CD4-positive, alpha-beta T cell treated with Interleukin-2 at 100 ng/mL for 4 hours (primary cell): ENCODE measurements at regions not wholly inside any gene's neighbourhood (a gene's known extent, or its start where the extent isn't known, plus 50 kb on each side); places are given as distances from the start of the nearest gene placed in this dataset.
"Not testable (repeated sequence)": the region's sequence is repeated elsewhere in the genome, so short reads cannot be mapped to it uniquely, and the experiment has no call there.

Experiments used
- DNase-seq: peaks from one replicate; pipeline ENCODE4 v3.0.0-alpha.2; 2020; ENCODE audit warnings: low spot score

DNA sequence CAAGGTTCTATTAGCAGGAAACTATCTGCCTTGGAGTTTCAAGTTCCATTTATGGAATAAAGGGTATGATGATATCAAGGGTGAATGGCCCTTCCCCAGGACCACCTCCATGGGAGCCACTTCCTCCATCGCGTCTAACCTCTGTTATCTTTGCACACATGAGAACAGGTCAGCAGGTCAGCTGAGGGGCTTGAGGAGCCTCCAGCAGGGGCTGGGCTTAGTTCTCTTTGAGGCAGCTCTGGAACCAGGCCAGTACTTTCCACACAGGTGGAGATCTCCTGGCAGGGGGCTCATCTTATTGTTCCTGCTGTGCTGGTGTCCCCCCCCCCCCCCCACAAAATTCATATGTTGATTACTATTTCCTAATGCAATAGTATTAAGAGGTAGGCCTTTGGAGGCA is 472.2 kb upstream of the ZMIZ1 start:
- no peak for DNase-seq

DNA sequence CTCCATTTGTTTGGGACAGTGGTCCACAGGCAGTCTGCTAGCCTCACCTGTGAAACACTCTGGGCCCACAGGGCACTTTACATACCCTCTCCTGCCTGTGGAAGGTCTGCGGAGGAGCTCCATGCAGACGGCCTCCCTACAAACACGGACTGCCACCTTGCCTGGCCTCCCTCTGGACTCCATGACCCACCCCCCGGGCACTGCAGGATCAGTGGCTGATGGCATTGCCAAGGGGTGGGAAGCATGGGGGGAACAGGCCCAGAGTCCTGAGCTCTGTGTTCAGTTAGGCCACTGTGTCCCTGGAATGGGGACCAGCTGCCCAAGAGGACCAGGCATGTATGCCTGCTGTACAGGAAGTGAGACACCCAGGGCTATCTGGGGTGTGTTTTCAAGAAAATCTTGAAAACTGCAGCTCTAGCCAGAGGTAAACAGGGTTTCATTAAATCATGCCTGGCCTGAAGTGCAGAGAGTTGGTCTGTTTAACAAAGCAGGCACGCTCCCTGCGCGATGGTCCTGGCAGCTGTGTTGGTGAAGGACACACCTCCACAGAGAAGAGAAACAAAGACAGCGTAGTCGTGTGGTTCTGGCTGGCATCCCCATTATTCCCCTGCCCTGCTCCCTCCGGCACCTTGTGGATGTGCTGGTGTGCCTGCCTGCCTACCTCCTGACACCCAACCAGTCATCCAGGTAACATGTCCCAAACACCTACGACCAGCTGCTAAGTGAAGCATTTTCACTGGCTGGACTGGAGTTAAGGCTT is 470.8 kb upstream of the ZMIZ1 start:
- no peak for DNase-seq

DNA sequence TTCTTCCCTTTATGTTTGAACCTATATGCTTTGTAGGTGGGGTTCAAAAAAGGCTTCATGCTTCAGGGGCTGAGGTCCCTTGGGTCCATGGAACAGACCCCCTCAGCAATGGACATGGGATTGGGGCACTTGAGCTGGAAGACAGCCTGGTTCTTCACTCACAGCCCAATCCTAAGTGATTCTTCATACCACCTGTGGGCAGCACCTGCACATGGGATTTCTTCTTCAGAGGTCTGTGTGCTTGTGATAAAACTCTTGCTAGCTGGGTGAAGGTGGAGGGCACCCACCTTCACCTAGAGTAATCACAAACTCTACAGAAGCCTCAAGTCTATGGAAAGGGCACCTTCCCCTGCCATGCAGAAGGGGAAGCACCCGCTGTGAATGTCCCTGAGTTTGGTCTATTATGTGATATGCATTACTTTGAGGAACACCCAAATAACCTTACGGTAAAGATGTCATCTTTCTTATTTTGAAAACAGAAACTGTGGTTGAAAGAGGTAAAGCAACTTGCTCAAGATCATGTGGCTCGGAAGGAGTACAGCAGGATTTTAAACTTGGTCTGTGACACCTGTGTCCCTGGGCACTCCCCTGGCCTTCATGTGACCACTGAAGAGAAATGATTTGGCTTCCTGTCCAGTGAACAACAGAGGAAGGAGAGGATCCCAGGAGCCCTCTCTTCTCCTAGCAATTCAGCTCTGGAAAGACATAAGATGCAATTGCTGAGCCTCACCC is 469.5 kb upstream of the ZMIZ1 start:
- no peak for DNase-seq

DNA sequence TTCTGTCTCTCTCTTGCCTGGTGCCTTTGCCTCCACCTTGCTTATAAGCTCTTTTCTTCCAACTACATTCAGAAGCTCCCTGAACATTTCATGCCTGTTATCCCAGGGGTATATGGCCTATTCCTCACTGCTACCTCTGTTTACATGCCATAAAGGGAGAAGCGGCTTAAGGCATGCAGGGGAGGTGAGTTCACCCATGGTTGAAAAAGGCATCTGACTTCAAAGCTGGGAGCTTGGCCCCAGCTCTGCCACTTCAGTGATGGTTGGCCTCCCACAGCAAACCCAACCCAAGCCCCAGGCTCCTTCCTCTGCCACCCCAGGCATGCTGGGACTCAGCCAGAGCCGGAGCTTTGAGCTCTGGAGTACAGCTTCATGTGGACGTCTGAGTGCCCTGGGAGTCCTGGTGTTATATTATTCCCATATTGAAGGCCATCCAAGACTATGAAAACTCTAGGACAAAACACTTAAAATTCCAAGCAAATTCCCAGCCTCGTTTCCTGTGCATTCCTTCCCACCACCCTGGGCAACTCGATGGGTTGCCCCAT is 468.6 kb upstream of the ZMIZ1 start:
- no peak for DNase-seq

DNA sequence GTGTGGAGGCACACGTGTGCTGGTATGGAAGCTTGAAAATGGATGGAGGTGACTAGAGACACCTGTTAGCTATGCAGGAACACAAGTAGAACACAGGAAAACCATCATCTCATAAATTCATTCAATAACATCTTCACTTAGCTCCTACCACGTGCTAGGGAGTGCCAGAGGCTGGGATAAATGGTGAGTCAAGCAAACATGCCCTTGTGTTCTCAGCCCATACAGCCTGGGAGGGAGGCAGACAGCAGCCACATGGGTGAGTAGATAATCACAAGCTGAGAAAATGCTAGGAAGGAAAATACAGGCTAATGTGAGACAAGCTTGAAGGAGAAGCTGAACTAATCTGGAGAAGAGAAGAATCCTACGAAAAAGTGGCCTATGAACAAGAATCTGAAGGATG is 468.0 kb upstream of the ZMIZ1 start:
- no peak for DNase-seq

DNA sequence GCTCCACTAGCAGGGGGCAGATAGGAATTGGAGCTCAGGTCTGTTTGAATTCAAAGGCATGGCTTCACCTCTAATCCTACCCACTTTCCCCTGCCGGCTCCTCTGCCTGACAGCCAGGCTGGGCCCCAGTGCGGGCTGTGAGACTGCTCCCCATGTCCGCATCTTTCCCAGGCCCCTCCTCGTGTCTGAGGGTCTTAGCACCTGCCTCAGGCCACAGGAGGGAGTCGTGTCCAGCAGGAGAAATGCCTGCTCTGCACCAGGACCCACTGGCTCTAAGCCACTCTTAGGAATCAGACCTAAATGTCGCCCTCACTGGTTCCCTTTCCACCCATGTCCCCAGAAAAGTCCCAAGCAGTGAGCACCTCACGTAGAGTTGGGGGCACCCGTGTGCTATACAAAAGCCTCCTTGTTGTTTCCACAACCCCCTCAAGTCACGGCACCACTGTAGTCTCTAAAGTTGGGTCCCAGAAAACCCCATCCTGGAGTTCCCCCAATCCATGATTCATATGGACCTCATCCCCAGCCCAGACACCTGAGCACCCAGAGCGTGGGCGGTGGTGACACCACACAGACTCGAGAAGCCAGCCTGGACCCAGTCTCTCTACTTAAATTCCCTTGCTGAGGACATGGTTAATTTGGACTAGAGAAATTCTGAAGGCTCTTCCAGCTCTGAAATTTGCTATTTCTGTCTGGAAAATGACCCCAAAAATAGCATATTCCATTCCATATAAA is 466.4 kb upstream of the ZMIZ1 start:
- DNase-seq, result no peak

DNA sequence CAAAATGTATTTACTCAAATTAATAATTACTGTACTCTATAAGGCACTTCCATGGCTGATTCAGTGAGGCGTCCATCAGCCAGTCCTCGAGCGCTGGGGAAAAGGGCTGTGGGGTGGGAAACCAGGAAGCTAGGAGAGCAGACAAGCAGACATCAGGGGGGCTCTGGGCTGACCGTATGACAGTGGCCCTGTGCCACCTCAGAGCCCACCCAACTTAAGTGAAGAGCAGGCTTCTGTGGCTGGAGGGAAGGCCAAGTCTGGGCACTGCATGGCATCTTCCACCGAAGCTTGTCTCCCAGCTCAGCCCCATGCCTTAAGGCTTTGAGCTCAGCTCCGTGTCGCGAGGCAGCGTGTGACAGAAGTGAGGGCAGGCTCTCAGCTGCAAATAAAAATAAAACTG is 464.5 kb upstream of the ZMIZ1 start:
- no peak for DNase-seq

DNA sequence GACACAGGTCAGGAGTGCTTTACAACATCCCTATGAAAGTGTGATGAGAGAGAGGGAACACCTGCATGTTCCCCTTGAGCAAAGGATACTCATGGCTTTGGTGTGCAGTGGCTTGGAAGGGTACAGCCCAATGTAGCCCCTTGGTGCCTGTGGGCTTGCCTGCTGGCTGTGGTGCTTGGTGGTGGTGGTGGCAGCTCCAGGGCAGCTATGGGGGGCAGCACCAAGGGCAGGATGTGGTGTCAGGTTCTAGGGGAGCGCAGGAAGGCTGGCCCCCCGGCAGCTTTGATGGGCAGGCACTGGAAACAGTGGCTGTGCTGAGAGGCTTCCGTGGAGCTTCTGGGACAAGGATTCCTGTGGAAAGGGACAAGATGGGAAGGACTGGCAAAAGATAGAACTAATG is 464.0 kb upstream of the ZMIZ1 start:
- no peak for DNase-seq

DNA sequence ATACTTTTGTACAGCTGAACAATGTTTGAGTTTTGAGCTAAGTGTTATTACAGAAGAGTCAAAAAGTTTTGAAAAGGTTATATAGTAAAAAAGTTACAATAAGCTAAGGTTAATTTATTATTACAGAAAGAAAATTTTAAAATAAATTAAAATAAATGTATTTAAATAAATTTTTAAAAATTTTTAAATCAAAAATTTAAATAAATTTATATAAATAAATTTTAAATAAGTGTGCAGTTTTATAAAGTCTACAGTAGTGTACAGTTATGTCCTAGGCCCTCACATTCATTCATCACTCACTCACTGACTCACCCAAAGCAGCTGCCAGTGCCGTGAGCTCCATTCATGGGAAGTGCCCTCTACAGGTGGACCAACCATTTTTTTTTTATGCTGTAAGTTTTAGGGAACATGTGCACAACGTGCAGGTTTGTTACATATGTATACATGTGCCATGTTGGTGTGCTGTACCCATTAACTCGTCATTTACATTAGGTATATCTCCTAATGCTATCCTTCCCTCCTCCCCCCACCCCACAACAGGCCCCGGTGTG is 462.9 kb upstream of the ZMIZ1 start:
- no peak for DNase-seq

DNA sequence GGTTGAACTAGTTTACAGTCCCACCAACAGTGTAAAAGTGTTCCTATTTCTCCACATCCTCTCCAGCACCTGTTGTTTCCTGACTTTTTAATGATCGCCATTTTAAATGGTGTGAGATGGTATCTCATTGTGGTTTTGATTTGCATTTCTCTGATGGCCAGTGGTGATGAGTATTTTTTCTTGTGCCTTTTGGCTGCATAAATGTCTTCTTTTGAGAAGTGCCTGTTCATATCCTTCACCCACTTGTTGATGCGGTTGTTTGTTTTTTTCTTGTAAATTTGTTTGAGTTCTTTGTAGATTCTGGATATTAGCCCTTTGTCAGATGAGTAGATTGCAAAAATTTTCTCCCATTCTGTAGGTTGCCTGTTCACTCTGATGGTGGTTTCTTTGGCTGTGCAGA is 462.0 kb upstream of the ZMIZ1 start:
- not testable (repeated sequence) for DNase-seq

DNA sequence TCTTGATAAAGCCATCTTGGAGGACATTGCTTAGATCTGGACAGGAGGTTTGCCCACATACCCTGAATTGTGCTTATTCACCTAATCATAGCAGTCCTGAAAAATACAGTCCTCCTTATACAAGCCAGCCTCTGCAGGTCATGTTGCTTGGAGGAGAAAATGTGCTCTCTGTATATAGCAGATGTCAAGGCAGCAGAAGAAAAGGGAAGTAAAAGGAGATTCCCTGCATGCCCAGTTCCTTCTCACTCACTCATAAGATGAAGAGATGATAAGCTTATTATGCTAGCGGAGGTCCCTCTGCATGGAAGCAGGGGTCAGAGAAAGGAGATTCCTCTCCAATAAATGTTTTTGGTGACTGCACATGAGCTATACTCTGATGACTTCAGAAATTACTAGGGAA is 458.8 kb upstream of the ZMIZ1 start:
- no peak for DNase-seq

DNA sequence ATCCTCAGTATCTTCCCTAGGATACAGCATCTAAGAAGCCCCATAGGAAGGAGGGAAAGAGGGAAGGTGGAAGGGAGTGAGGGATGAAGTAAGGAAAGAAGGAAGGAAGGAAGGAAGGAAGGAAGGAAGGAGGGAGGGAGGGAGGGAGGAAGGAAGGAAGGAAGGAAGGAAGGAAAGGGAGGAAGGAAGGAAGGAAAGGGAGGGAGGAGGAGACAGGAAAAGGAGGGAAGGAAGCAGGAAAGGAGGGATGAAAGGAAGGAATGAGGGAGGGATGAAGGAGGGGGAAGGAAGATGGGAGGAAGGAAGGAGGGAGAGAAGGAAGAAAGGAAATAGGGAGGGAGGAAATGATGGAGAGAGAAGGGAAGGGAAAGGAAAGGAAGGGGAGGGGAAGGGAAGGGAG is 455.6 kb upstream of the ZMIZ1 start:
- no peak for DNase-seq

DNA sequence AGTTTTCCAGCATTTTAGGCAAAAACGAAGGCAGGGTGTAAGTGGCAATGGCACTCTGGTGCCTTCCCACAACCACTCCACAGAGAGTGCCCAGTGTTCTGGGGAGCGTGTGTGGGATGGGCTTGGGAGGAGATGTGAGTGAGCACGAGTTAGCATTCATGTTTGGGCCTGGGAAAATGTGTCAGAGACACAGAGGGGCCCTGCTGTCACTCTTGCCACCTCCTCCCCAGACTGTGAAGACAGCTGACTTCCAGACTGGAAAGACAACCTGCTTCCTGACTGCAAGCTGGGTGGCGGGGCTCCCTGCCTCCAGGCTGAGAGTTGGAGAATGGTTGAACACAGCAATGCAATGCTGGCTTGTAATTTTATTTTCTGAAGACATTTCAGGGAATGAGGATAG is 454.5 kb upstream of the ZMIZ1 start:
- DNase-seq, result no peak

DNA sequence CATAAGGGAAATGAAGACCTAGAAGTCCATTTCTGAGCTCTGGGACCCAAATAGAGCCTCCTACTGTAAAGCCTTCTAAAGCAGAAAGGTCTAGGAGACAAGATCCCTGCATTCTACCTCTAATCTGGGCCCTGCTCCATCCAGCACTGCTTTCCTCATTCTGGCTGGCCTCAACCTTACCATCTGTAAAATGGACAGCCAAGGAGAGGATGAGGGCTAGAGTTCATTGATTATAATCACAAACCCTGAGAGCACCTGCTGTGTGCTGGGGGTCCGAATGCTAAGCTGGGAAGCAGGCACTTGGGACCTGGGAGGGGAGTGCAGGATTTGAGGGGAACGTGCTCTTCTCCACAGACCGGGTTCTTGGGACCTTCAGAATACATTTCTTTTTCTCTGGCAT is 454.0 kb upstream of the ZMIZ1 start:
- DNase-seq, result no peak

DNA sequence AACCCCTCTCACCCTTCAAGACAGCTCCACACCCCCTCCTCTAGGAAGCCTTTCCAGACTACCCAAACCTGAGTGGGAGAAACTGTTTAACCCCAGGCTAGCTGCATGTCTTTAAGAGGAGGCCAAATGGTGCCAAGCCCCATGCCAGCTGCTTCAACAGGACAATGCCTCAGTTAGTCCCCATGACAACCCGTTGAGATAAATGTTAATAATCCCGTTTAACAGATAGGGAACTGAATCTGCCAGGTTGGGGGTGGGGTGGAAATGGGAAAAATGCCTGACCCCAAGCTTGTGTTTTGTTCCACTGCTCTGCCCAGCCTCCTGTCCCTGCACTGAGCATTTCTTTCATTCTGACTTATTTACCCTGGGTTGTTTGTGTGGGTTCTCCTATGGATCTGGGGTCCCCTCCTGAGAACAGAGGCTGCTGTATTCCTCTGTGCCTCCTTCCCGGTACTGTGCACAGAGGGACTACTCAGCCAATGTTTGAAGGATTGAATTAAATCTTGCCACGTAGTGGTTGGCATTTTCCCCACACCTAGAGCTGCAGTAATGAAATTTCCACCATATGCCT is 452.6 kb upstream of the ZMIZ1 start:
- no peak for DNase-seq

DNA sequence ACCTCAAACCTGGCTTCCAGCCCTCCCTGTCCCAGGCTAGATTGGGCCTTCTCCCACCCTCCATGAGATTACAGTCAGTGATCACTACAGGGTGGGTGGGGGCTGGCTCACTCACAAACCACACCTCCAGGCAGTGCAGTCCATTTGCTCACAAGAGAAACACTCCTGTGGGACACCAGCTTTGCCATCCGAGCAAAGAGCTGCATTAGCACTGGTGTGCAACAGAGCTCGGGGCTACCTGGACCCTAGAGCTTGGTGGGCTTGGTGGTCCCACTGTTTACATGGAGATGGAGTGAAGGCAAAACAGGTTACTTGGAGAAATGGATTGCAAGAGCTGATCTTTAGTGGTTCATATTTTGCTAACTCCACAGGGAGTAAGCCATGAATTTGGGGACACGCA is 451.7 kb upstream of the ZMIZ1 start:
- DNase-seq, result no peak

DNA sequence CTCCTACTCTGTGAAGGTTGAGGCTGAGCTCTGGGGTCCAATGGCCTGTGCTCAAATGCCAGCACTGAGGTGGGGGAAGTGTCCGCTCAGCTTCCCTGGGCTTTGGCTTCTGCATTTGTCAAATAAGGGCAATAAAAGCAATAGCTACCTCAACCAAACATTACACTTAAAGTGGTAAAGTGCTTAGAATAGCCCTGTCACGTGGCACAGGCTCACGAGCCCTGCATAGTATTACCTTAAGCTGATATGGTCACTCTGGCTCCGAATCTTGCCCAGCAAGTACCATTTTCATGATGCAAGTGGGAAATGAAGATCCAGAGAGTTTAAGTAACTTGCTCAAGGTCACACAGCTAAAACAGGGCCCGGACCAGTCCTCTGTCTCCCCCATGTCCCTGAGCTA is 451.1 kb upstream of the ZMIZ1 start:
- DNase-seq, result no peak

DNA sequence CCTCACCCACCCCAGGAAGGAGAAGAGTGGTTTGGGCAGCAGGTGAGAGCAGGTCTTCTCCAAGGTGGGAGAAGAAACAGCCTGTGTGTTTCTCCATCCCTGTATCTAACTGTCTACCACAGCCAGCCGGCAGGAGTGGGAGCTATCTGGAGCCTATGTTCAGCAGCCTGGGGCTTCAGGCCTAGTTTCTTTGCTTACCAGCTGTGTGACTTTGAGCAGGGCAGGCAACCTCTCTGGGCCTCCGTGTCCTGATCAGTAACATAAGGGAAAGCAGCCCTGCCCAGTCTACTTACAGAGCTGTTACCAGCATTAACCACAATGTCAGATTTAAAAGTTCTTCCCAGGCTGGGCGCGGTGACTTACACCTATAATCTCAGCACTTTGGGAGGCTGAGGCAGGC is 450.7 kb upstream of the ZMIZ1 start:
- no peak for DNase-seq

DNA sequence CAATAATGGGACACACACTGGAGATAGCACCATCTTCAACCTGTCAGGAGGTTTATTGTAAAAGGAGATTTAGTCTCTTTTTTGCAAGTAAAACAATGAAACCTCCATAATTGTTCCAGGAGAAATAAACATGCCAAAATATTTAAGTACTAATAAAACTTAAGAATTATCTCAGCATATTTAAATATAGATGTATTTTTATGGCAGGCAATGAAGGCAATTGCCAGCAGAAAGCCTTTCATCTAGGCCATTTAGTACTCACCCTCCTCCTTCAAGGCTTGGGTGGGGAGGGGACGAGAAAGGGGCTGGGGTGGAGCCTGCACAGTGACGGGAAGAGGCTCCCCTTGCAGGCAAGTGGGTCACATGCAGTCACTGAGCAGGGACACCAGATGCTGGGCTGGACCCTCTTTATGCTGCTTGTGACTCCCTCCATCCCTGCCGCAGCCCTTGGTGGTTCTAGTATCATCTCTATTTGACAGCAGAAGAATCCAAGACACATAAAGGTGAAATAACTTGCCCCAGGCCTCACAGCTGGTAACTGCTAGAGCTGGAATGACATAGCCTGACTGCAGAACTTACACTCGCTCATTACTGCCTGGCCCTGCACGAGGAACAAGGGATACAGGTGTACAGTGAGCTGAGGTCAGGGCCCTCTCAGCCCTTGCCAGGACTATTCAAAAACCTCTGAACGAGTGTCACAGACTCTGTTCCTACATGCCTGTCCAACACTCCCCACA is 449.5 kb upstream of the ZMIZ1 start:
- DNase-seq, result no peak

DNA sequence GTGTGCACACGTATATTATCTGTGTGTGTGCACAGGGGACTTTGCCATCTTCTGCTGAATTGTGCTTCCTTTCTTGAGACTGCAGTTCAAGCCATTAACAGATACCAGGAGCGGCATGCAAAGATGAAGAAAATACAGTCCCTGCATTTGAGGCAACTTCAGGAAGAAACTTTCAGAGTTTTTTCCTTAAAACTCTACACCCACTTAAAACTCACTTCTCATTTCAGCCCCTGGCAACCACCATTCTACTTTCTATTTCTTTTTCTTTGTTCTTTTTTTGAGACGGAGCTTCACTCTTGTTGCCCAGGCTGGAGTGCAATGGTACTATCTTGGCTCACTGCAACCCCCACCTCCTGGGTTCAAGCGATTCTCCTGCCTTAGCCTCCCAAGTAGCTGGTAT is 448.9 kb upstream of the ZMIZ1 start:
- no peak for DNase-seq

DNA sequence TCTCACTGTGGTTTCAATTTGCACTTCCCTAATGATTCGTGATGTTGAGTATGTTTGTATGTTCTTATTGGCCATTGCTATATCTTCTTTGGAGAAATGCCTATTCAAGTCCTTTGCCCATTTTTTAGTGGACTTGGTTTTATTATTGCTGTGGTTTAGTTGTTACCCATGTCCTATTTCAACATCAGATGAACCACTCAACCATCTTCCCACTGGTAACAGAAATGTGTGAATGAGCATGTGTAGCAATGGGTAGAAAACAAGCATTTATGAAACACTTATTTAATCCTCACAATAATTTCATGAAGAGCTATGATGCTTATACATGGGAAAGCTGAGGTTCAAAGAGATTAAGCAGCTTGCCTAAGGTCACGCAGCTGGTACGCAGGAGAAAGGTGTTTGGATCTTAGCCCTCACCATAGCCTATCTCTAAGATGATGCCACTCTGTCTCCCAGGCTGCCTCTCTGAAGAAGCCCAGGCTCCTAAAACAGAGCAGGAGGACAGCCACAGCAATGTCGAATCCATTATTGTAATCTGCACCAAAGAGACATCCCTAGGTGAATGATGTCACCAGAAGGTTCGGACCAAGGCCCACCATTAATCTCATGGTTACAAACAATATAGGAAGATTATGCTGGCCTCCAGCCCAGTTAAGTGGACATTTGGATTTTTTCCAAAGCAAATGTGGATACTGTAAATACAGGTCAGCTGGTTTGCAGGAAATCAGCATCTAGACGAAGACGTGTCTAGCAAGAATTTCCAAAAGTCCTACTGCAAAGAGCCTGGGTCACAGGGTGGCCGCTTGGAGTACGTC is 447.6 kb upstream of the ZMIZ1 start:
- DNase-seq, result no peak
